Neuronal stem cell (in vitro differentiated cells): ENCODE measurements at regions not wholly inside any gene's neighbourhood (a gene's known extent, or its start where the extent isn't known, plus 50 kb on each side); places are given as distances from the start of the nearest gene placed in this dataset.
"Not testable (repeated sequence)": the region's sequence is repeated elsewhere in the genome, so short reads cannot be mapped to it uniquely, and the experiment has no call there.

Experiments used
- DNase-seq: peaks from one replicate; pipeline ENCODE4 v3.0.0-alpha.2; 2013; ENCODE audit warnings: low spot score
- H2AFZ ChIP-seq: one replicate; pipeline ENCODE4 v1.6.1; 2013; ENCODE audit warnings: mild to moderate bottlenecking, low read length, inconsistent platforms
- H2AK5ac ChIP-seq: 2 replicates; pipeline ENCODE4 v1.6.1; 2013; ENCODE audit warnings: low read depth, mild to moderate bottlenecking, inconsistent platforms, low read length, moderate library complexity, mixed read lengths
- H2BK120ac ChIP-seq: 2 replicates; pipeline ENCODE4 v1.6.1; 2013; ENCODE audit warnings: low read depth, mild to moderate bottlenecking, inconsistent platforms, low read length, moderate library complexity, mixed read lengths
- H2BK12ac ChIP-seq: one replicate; pipeline ENCODE4 v1.6.1; 2013; ENCODE audit warnings: low read length, inconsistent platforms
- H2BK15ac ChIP-seq: 2 replicates; pipeline ENCODE4 v1.6.1; 2013; ENCODE audit warnings: mild to moderate bottlenecking, low read length, inconsistent platforms, mixed read lengths
- H2BK5ac ChIP-seq: one replicate; pipeline ENCODE4 v1.6.1; 2013; ENCODE audit warnings: inconsistent platforms, mild to moderate bottlenecking, low read length, moderate library complexity
- H3K14ac ChIP-seq: one replicate; pipeline ENCODE4 v1.6.1; 2013; ENCODE audit warnings: low read length, inconsistent platforms
- H3K18ac ChIP-seq: 2 replicates; pipeline ENCODE4 v1.6.1; 2013; ENCODE audit warnings: low read length, inconsistent platforms
- H3K23ac ChIP-seq: 2 replicates; pipeline ENCODE4 v1.6.1; 2013; ENCODE audit warnings: low read depth, mild to moderate bottlenecking, mixed read lengths, low read length, inconsistent platforms; ENCODE audit not compliant: poor library complexity
- H3K27ac ChIP-seq: replicated peaks from 3 replicates; pipeline ENCODE4 v1.5.1; 2013; ENCODE audit warnings: low read length, inconsistent platforms
- H3K27me3 ChIP-seq, 3 experiments: 2 replicates each; pipeline ENCODE4 v1.6.1; 2013; ENCODE audit warnings: low read length in 3 of 3, mild to moderate bottlenecking in 2 of 3, inconsistent platforms in 1 of 3, low read depth in 1 of 3, mixed read lengths in 1 of 3, moderate library complexity in 1 of 3; ENCODE audit not compliant: control insufficient read depth in 3 of 3, insufficient read depth in 3 of 3
- H3K36me3 ChIP-seq, 2 donors: replicated peaks in 1 of 2; 2 replicates each; pipeline ENCODE4 v1.6.1; 2013; ENCODE audit warnings: low read length in 2 of 2; ENCODE audit not compliant: control insufficient read depth in 2 of 2, insufficient read depth in 2 of 2
- H3K4ac ChIP-seq: 2 replicates; pipeline ENCODE4 v1.6.1; 2013; ENCODE audit warnings: inconsistent platforms, mild to moderate bottlenecking, low read length, moderate library complexity
- H3K4me1 ChIP-seq, 2 donors: 1 replicate in 1 of 2; 2 replicates in 1 of 2; pipeline ENCODE4 v1.6.1; 2013; ENCODE audit warnings: low read length in 2 of 2, low read depth in 1 of 2; ENCODE audit not compliant: control insufficient read depth in 2 of 2, insufficient read depth in 1 of 2
- H3K4me2 ChIP-seq: one replicate; pipeline ENCODE4 v1.6.1; 2013; ENCODE audit warnings: mild to moderate bottlenecking, low read length, inconsistent platforms; ENCODE audit not compliant: insufficient read depth, poor library complexity, severe bottlenecking
- H3K4me3 ChIP-seq, 2 donors: 2 replicates each; pipeline ENCODE4 v1.5.1; 2013; ENCODE audit warnings: low read length in 2 of 2, mild to moderate bottlenecking in 2 of 2, inconsistent platforms in 1 of 2, moderate library complexity in 1 of 2
- H3K79me1 ChIP-seq: one replicate; pipeline ENCODE4 v1.6.1; 2013; ENCODE audit warnings: low read depth, mild to moderate bottlenecking, inconsistent platforms, low read length, moderate library complexity
- H3K9ac ChIP-seq: one replicate; pipeline ENCODE4 v1.6.1; 2013; ENCODE audit warnings: mild to moderate bottlenecking, low read depth, low read length, inconsistent platforms; ENCODE audit not compliant: poor library complexity
- H3K9me3 ChIP-seq, 2 donors: replicated peaks in 1 of 2; 2 replicates each; pipeline versions ENCODE3 to v1.6.1; 2013; ENCODE audit warnings: low read length in 2 of 2, mild to moderate bottlenecking in 2 of 2, inconsistent platforms in 1 of 2, low read depth in 1 of 2, mixed read lengths in 1 of 2, moderate library complexity in 1 of 2; ENCODE audit not compliant: control insufficient read depth in 2 of 2, insufficient read depth in 1 of 2
- H4K8ac ChIP-seq: one replicate; pipeline ENCODE4 v1.6.1; 2013; ENCODE audit warnings: low read depth, mild to moderate bottlenecking, inconsistent platforms, low read length, moderate library complexity
- H4K91ac ChIP-seq: one replicate; pipeline ENCODE4 v1.6.1; 2013; ENCODE audit warnings: low read length, low read depth, mild to moderate bottlenecking, inconsistent platforms; ENCODE audit not compliant: poor library complexity
- WGBS, 2 donors: extraction: QIAGEN DNeasy Blood & Tissue Kit; methylation state at CpG; one replicate each; pipeline ENCODE4 v1.1.7; 2013; ENCODE audit warnings: missing lambda C conversion rate in 2 of 2, mixed read lengths in 1 of 2; ENCODE audit not compliant: insufficient read length in 2 of 2, insufficient replicate concordance in 1 of 2; ENCODE audit errors: extremely low coverage in 2 of 2; 5-methylcytosine and 5-hydroxymethylcytosine counted together

DNA sequence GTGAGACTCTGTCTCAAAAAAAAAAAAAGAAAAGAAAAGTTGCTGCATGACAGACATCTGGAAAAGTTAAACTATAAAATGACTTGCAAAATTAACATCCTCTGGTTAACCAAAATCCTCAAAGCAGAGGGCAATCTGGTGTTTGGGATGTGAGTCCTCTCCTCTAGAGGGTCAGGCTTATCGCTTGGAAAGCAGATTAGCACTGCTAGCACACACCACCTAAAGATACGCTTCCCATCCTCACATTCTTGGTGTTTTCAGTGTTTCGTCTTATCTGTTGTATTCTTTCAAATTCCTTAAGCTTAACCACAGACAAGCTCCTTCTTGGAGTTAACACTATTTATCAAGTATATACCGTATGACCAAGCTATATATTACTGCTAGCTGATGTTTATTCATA, 198.0 kb downstream of the SOX4 start:
- Histone ChIP-seq H3K27ac (no peak overlapping the region), H2AFZ (no peak overlapping the region), H3K18ac (no peak overlapping the region), H2BK120ac (no peak overlapping the region), H4K91ac (no peak overlapping the region), H3K4me1 (no peaks in the 10 kb centered on the region), H3K9ac (no peak overlapping the region), H3K36me3 (peaks cover 2 to 50% of the 10 kb centered on the region in 2 donors), H3K4me2 (no peak overlapping the region), H3K14ac (no peak overlapping the region), H3K23ac (no peak overlapping the region), H2BK15ac (no peak overlapping the region), H4K8ac (no peak overlapping the region), H2BK12ac (no peak overlapping the region), H3K9me3 (peaks cover 2 to 11% of the 10 kb centered on the region in 2 donors), H2AK5ac (no peak overlapping the region), H3K4me3 (no peak overlapping the region), H2BK5ac (no peak overlapping the region), H3K4ac (no peak overlapping the region), H3K27me3 (no peaks in the 10 kb centered on the region), H3K79me1 (no peaks in the 10 kb centered on the region)
- no CpG with 5 or more reads among the region's 4 CpGs for WGBS, 2 donors
- no peak for DNase-seq

DNA sequence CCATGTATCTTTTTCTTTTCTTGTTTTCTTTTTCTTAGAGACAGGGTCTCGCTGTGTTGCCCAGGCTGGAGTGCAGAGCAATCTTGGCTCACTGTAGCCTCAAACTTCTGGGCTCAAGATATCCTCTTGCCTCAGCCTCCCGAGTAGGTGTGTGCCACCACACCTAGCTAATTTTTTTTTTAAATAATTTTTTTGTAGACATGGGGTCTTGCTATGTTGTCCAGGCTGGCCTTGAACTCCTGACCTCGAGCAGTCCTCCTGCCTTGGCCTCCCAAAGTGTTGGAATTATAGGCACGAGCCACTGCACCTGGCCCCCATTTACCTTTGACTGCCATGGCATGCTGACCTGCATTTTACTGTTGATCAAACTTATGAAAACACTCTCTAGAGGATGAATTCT, 198.6 kb downstream of the SOX4 start:
- H2BK5ac ChIP-seq: no peak overlapping the region
- H3K79me1 ChIP-seq: no peaks in the 10 kb centered on the region
- no peak overlapping the region for H3K14ac ChIP-seq
- H3K4ac ChIP-seq: no peak overlapping the region
- no peak overlapping the region for H4K91ac ChIP-seq
- no peak overlapping the region for H4K8ac ChIP-seq
- H3K9me3 ChIP-seq: peaks cover 2 to 11% of the 10 kb centered on the region in 2 donors
- peaks cover 2 to 50% of the 10 kb centered on the region in 2 donors for H3K36me3 ChIP-seq
- no peak overlapping the region for H3K4me3 ChIP-seq
- no peak overlapping the region for H2AK5ac ChIP-seq
- H3K27ac ChIP-seq: no peak overlapping the region
- H3K4me1 ChIP-seq: no peaks in the 10 kb centered on the region
- no peak overlapping the region for H3K9ac ChIP-seq
- H2BK15ac ChIP-seq: no peak overlapping the region
- no peaks in the 10 kb centered on the region for H3K27me3 ChIP-seq
- H3K23ac ChIP-seq: no peak overlapping the region
- H3K18ac ChIP-seq: no peak overlapping the region
- no peak for DNase-seq
- H3K4me2 ChIP-seq: no peak overlapping the region
- no peak overlapping the region for H2BK12ac ChIP-seq
- no peak overlapping the region for H2BK120ac ChIP-seq
- no CpG with 5 or more reads among the region's 4 CpGs for WGBS, 2 donors
- H2AFZ ChIP-seq: no peak overlapping the region

DNA sequence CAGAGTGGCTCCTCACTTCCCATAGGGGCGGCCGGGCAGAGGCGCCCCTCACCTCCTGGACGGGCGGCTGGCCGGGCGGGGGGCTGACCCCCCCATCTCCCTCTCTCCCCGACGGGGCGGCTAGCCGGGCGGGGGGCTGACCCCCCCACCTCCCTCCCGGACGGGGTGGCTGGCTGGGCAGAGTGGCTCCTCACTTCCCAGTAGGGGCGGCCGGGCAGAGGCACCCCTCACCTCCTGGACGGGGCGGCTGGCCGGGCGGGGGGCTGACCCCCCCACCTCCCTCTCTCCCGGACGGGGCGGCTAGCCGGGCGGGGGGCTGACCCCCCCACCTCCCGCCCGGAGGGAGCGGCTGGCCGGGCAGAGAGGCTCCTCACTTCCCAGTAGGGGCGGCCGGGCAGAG, 203.4 kb downstream of the SOX4 start:
- not testable (repeated sequence) for H3K23ac ChIP-seq, DNase-seq, H4K8ac ChIP-seq, H3K4me3 ChIP-seq, H3K27ac ChIP-seq, H3K4me2 ChIP-seq, H3K27me3 ChIP-seq, H4K91ac ChIP-seq, H3K9ac ChIP-seq, H2BK12ac ChIP-seq, H2AK5ac ChIP-seq, H3K4me1 ChIP-seq, H3K14ac ChIP-seq, H2BK15ac ChIP-seq, H3K18ac ChIP-seq, H2BK120ac ChIP-seq, H3K4ac ChIP-seq, H2AFZ ChIP-seq, H2BK5ac ChIP-seq, H3K79me1 ChIP-seq
- peaks cover 2 to 46% of the 10 kb centered on the region in 2 donors for H3K36me3 ChIP-seq
- peaks cover 5 to 13% of the 10 kb centered on the region in 2 donors for H3K9me3 ChIP-seq
- no CpG with 5 or more reads among the region's 31 CpGs for WGBS, 2 donors

DNA sequence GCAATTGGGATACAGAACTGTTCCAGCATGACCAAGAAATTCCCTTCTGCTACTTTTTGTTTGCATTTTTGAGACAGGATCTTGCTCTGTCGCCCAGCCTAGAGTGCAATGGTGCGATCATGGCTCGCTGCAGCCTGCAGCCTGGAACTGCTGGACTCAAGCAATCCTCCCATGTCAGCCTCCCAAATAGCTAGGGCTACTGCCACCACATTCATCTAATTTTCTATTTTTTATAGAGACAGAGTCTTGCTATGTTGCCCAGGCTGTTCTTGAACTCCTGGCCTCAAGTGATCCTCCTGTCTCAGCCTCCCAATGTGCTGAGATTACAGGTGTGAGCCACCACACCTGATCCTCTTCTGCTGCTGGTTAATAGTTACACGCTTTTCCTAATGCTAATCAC, 204.9 kb downstream of the SOX4 start:
- Histone ChIP-seq H4K8ac (no peak overlapping the region), H4K91ac (no peak overlapping the region), H3K9me3 (peaks cover 5 to 10% of the 10 kb centered on the region in 2 donors), H3K4me3 (no peak overlapping the region), H3K4me1 (peaks cover 2 to 5% of the 10 kb centered on the region in 2 donors), H3K27me3 (no peaks in the 10 kb centered on the region), H3K36me3 (peaks cover 2 to 47% of the 10 kb centered on the region in 2 donors), H3K79me1 (no peaks in the 10 kb centered on the region), H2BK120ac (no peak overlapping the region), H2BK12ac (no peak overlapping the region), H2BK5ac (no peak overlapping the region), H3K9ac (no peak overlapping the region), H3K14ac (no peak overlapping the region), H3K4me2 (no peak overlapping the region), H2AK5ac (no peak overlapping the region), H3K23ac (no peak overlapping the region), H3K4ac (no peak overlapping the region), H3K27ac (no peak overlapping the region), H2AFZ (no peak overlapping the region), H3K18ac (no peak overlapping the region), H2BK15ac (no peak overlapping the region)
- no CpG with 5 or more reads among the region's 4 CpGs for WGBS, 2 donors
- no peak for DNase-seq
